ENCODE measurements at regions not wholly inside any gene's neighbourhood (a gene's known extent, or its start where the extent isn't known, plus 50 kb on each side); places are given as distances from the start of the nearest gene placed in this dataset.

DNA sequence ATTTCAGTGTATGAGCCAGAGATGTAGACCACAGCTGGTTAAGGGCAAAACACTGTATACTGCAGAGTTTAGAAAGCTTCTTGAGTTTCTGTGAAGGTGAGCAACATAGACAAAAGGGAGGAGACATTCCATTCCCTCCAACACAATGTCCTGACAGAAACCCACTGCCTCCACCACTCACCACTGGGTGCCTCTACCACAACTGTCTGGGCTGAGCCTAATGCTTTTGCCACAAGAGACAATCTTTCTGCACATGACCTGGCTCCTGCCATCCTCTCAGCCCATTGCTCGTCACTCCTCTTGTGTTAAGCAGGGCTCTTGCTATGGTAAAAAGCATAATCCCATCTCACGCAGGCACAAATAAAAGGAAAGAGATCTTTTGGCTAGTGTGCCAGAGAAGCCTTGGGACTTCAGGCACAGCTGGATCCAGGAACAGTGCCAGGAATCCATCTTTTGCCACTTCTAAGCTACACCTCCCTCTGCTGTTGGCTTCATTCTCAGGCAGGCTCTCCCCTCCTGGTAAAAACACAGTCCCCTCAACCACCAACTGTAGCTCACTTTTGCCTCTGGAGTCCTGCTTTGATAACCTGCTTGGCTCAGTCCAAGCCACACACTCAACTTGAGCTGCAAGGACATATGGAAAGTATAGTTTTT, 140.6 kb upstream of the PRR20G start:
- Histone ChIP-seq H2AK5ac (ENCODE audit: insufficient read length, low read length) (no peak overlapping the region), H3K4me2 (ENCODE audit: insufficient read depth, insufficient read length, low read length) (no peak overlapping the region), H3K27ac (ENCODE audit: insufficient read length, low read depth, low read length) (no peak overlapping the region), H3K27me3 (ENCODE audit: insufficient read depth, low read length) (no peaks in the 10 kb centered on the region; the same call in 1 of the 2 replicates), H2AFZ (ENCODE audit: low read length) (no peak overlapping the region), H3K23me2 (ENCODE audit: insufficient read length, low read depth, low read length, poor library complexity, severe bottlenecking) (no peaks in the 10 kb centered on the region), H3K9ac (ENCODE audit: extremely low read depth, insufficient read length, low read length) (no peak overlapping the region), H2BK15ac (ENCODE audit: low read depth, low read length) (no peak overlapping the region), H2BK20ac (ENCODE audit: low read depth, low read length, poor library complexity, severe bottlenecking) (no peak overlapping the region), H3K9me3 (ENCODE audit: control insufficient read depth, low read depth, low read length) (no peaks in the 10 kb centered on the region), H3K23ac (ENCODE audit: insufficient read length, low read depth, low read length) (no peak overlapping the region), H4K5ac (ENCODE audit: insufficient read length, low read depth, low read length) (no peak overlapping the region), H2BK120ac (ENCODE audit: low read depth, low read length, poor library complexity, severe bottlenecking) (no peak overlapping the region), H3T11ph (ENCODE audit: low read length) (no peak overlapping the region), H2BK5ac (ENCODE audit: insufficient read length, low read length) (no peak overlapping the region), H3K56ac (ENCODE audit: insufficient read length, low read depth, low read length) (no peak overlapping the region), H2BK12ac (ENCODE audit: insufficient read length, low read depth, low read length) (no peak overlapping the region), H3K79me2 (ENCODE audit: insufficient read depth, low read length) (no peaks in the 10 kb centered on the region), H4K91ac (ENCODE audit: insufficient read length, low read depth, low read length) (no peak overlapping the region), H3K18ac (ENCODE audit: insufficient read length, low read depth, low read length) (no peak overlapping the region), H3K4ac (ENCODE audit: low read depth, low read length) (no peak overlapping the region), H3K4me1 (ENCODE audit: insufficient read depth, low read length) (peaks cover 7% of the 10 kb centered on the region), H3K14ac (ENCODE audit: insufficient read depth, low read length) (no peak overlapping the region), H3K79me1 (ENCODE audit: insufficient read depth, low read depth, low read length, poor library complexity, severe bottlenecking) (no peaks in the 10 kb centered on the region), H4K20me1 (ENCODE audit: control insufficient read depth, insufficient read depth, insufficient read length) (no peaks in the 10 kb centered on the region), H4K8ac (replicated peaks; ENCODE audit: insufficient read length, low read depth, low read length) (no peak overlapping the region)
- peak; percentile 23 for DNase-seq
- Mint-ChIP-seq H3K36me3 (ENCODE audit: insufficient read depth in 1 of 3, low read depth in 3 of 3) (no peaks in the 10 kb centered on the region), H3K4me3 (no peak overlapping the region), H3K27ac (no peak overlapping the region; a peak in 2 of 7 replicates), H3K4me1 (peaks cover 26 to 41% of the 10 kb centered on the region in 2 experiments), H3K9me3 (no peaks in the 10 kb centered on the region; a peak in 1 of 5 replicates), H3K27me3 (ENCODE audit: low read depth) (peaks cover 13% of the 10 kb centered on the region)
- WGBS (ENCODE audit: extremely low coverage, insufficient read length, low lambda C conversion rate), result no CpG with 5 or more reads among the region's 2 CpGs
- TF ChIP-seq CTCF (conservative IDR thresholded peaks at IDR 0.05), result peak; percentile 33; the same call in 2 of the 3 replicates
